SIG-M5 treated with dmso at 0.1 percent for 504 hours (cell line): ENCODE measurements at regions not wholly inside any gene's neighbourhood (a gene's known extent, or its start where the extent isn't known, plus 50 kb on each side); places are given as distances from the start of the nearest gene placed in this dataset.

Source experiments
- DNase-seq: peaks from one replicate; lab custom pipeline; 2025; ENCODE audit not compliant: unreplicated experiment; lab: John Stamatoyannopoulos, UW

DNA sequence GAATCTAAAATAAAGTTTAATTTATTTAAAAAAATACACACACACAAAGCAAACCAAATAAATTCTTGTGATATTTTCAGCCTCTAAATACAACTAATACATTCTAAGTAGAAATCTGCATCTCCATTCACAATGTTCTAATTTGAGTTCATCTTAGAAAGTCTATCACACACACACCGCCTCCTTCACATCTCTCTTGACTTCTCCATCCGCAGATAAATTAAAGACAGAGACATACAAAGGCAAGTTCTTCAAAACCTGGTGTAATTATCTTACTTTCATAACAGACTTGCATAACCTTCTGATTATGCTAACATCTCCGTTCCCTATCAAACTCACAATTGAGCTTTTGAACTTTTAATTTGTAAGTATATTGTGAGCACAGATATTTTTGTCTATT lies 657.3 kb downstream of the VGLL3 start:
- DNase-seq: no peak

GRCh38 chr3:86303935-86304334 lies 687.0 kb downstream of the VGLL3 start:
- DNase-seq: no peak

DNA sequence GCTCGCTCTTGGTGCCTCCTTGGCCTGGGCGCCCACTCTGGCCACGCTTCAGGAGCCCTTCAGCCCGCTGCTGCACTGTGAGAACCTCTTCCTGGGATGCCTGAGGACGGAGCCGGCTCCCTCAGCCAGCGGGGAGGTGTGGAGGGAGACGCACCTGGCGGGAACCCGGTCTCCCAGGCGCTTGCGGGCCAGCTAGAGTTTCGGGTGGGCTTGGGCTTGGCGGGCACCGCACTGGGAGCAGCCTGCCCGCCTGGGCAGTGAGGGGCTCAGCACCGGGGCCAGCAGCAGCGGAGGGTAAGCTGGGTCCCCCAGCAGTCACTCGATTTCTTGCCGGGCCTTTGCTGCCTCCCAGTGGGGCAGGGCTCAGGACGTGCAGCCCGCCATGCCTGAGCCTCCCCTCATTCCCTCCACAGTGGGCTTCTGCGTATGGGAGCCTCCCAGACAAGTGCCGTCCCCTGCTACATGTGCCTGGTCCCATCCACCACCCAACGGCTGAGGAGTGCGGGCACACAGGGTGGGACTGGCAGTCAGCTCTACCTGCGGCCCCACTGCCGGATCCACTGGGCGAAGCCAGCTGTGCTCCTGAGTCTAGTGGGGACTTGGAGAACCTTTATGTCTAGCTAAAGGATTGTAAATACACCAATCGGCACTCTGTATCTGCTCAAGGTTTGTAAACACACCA lies 708.7 kb downstream of the VGLL3 start:
- DNase-seq: no peak

DNA sequence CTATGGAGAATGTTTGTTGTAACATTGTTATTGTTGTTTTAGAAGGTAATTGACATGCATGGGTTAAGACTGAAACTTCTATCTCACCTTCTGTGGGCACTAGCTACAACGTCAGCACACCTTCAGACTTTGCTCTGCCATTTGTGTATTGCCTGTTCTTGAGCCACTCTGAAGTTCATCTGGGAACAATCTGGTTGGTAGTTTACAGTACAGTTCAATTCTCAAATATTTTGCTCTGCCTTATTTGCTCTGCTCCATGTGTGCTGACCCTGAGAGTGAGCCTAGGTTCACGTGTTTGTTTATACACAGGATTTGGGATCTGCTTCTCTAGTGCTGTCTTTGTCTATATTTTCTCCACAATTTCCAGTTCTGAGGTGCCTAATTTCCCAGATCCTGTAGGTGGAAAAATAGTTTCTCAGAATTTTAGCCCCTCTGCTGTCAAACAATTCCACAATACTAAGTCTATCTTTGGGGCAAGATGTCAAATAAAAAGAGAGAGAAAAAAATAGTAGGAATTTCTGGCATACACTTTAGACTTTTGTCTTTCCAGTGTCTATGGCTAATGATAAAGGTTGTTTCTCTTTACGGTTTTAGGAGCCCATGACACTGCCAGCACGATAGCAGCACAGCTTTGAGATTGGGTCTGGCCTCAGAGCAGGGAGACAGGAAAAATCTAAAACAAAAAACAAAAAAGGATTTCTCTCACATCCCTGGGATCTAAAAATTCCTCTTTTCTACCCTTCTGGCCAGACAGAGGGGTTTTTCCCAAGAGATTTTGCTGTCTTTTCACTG lies 721.4 kb downstream of the VGLL3 start:
- no peak for DNase-seq

- DNase-seq: no peak
Measured at GRCh38 chr3:86257955-86258641, 732.9 kb downstream of the VGLL3 start.

- DNase-seq: no peak
Measured at GRCh38 chr3:86254480-86254879, 736.5 kb downstream of the VGLL3 start.

- DNase-seq: no peak
Measured at GRCh38 chr3:86251781-86252180, 739.2 kb downstream of the VGLL3 start.

GRCh38 chr3:86249833-86250232 lies 741.1 kb downstream of the VGLL3 start:
- DNase-seq: no peak

- DNase-seq: no peak
Measured at GRCh38 chr3:86245360-86245759, 745.6 kb downstream of the VGLL3 start.

GRCh38 chr3:86244905-86245304 lies 746.0 kb downstream of the VGLL3 start:
- no peak for DNase-seq

DNA sequence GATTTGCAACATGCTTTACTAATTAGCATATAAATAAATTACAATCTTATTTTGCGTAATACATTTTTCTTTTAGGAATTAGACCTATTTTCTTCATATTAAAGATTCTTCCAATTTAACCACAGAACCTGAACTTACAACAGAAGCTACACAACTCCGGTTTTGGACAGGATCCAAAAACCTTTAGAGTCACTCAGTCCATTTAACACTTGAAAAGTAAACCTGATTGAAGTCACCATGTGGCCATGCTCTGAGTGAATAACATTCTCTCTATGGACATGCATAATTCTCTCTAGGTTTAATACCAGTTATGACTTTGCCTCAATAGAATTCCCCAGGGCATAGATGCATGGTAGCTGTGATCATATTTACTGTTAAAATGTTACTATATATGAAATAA lies 751.0 kb downstream of the VGLL3 start:
- DNase-seq: no peak

DNA sequence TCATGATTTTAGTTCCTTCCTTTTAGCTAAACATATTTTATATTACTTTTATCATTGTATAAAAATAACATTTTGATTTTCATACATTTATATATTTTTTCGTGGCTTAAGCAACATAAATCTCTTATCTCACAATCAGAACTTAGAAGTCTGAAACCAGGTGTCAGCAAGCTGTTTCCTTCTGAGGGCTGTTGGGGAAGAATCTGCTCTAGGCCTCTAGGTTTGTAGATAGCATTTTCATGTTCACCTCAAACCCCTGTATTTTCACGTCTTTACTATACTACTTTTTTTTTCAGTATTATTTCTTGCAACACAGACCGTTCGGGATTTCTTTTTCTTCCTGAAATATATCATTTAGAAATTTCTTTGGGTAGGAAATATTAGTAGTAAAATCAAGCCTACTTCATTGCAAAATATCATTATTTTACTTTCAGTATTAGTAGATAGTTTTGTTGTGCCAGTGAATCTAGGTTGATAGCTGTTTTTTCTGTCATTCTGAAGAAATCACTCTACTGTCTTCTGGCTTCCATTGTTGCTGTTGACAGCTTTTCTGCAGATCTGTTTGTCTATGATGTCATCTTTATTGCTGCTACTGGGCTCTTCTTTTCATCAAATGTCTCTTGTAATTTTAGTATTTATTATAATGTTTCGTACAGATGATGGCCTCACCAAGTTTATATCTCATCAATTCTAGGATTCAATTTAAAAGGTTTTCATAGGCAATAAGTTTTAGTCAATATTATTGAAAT lies 756.3 kb downstream of the VGLL3 start:
- DNase-seq: no peak

DNA sequence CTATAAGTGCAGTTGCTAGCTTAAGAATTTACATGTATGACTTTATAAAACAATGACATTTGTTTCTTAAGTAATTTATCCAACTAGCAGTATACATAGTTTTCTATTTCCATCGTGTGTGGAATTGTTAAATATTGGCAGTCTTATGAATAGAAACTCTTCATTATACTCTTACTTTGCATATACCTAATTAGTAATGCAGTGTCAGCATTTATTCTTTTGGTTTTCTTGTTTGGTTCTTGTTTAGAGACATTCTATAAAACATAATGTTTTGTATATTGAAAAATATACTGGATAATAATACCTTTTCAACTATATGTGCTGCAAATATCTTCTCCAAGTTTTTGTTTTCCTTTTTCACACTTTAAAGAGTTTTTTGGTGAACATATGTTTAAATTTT lies 760.2 kb downstream of the VGLL3 start:
- DNase-seq: no peak

GRCh38 chr3:86229775-86230094 lies 761.2 kb downstream of the VGLL3 start:
- no peak for DNase-seq

- no peak for DNase-seq
Measured at GRCh38 chr3:86229086-86229774, 761.7 kb downstream of the VGLL3 start.

- DNase-seq: no peak
Measured at GRCh38 chr3:86228101-86228500, 762.8 kb downstream of the VGLL3 start.

GRCh38 chr3:86225461-86225860 lies 765.5 kb downstream of the VGLL3 start:
- no peak for DNase-seq

- DNase-seq: no peak
Measured at GRCh38 chr3:86221601-86222000, 769.3 kb downstream of the VGLL3 start.

GRCh38 chr3:86208772-86209171 lies 782.2 kb downstream of the VGLL3 start:
- no peak for DNase-seq

DNA sequence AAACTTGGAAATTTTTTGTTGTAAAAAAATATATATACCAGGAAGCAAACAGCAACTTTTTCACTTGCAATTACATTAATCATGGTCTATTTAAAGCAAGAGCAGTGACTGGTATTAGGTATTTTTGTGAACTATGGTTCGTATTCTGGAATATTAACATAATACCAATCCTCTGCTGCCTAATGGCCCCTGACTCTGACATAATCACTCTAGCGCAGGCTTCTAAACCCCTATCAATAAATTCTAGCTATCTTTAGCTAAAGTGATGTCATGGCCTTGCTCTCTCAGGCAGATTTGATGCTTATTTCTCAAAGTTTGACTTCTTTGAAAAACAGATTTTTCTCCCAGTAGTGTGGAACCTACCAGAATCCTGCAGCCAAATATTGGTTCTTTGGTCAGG lies 808.3 kb downstream of the VGLL3 start:
- no peak for DNase-seq

- peak; percentile 5 for DNase-seq
Measured at GRCh38 chr3:86180696-86181095, 810.3 kb downstream of the VGLL3 start.
